Stimulated activated CD8-positive, alpha-beta memory T cell treated with anti-CD3 and anti-CD28 coated beads, Interleukin-4, amount 100 ng/mL, for 48 hours (primary cell): ENCODE measurements at regions not wholly inside any gene's neighbourhood (a gene's known extent, or its start where the extent isn't known, plus 50 kb on each side); places are given as distances from the start of the nearest gene placed in this dataset.
"Not testable (repeated sequence)": the region's sequence is repeated elsewhere in the genome, so short reads cannot be mapped to it uniquely, and the experiment has no call there.

Experiments
- DNase-seq: peaks from one replicate; pipeline ENCODE4 v3.0.0-alpha.2; 2020

DNA sequence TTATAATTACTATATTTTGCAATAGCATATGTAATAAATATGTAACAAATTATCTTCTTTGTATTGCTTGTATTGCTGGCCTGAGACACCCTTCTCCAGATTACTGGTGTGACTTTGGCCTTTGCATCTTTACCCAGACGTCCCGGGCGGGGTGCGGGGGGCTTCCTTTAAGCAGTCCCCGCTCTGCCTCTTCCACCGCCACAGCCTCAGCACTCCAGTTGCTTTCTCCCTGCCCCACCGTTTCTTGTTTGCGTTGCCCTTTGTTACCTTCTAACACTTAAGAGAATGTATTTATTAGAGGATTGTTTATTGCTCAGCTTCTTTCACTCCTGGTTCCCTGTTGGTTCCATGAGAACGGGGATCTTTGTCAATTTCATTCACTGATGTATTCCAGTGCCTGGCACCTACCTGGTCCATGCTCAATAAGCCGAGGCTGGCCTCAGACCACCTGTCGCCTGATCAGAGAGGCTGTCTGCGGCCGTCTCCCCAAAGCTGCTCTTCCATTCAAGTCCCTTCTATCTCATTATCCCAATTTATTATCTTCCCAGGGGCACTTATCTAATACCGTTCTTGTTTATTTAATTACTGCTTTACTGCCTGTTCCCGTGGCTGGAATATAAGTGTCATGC is 100.5 kb upstream of the RFLNA start:
- DNase-seq, result no peak

DNA sequence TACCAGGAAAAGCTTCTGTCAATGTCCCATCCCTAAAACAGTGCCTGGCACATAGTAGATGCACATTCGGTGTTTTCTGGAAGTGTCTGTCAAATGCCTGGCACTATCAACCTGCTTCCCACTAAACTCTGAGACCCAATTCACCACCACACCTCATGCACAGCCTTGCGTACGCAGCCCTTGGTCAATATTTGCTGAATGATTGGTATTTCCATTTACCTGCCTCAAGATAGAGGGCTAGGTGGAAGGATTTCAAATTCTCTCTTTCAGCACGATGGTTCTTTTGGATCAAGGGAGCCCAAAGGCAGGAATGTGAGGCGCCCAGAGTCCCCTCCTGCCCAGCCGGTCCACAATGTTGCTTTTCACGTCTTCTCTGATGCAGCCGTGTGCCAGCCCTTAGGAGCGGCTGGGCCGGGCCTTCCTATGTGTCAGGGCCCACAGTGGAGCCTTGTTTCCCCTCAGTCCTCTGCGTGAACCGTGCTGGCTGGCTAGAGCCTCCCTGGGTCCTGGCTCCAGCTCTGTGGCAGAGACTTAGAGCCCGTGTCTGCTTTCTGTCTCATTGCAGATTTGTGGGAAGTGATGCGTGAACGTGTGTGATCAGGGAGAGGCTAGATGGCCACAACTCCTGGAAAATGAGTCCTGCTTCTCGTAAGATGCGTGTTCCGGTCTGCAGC is 99.9 kb upstream of the RFLNA start:
- DNase-seq, result no peak

DNA sequence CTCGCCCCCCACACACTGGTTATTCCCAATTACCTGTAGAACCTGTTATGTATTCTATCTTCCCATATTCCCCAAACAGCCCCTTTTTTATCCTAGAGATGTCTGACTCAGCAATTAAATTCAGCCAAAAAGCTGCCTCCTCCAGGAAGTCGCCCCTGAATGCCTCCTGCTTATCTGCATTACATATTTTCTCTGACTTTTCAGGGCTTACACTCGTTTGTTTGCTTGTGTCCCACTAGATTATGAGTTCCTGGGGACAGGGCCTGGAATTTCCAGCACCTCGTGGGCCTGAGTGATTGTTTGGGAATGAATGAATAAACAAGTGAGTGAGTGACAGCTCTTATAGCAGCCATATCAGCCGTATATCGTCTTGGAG is 99.3 kb upstream of the RFLNA start:
- no peak for DNase-seq

DNA sequence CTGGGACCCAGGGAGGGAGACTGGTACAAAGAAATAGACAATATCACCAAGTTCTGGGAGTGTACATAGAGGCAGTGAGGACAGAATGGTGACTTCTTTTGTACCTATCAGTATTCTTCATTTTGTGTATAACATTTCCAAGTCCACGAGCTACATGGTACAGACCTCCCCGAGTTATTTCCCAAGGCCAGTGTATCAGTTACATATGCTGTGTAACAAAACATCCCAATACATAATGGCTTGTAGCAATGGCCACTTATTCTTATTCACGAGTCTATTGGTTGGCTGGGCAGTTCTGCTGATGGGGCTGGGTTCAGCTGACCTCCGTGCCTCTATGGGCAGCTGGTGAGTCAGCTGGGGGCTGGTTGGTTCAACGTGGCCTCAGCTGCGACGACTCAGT is 98.7 kb upstream of the RFLNA start:
- no peak for DNase-seq

DNA sequence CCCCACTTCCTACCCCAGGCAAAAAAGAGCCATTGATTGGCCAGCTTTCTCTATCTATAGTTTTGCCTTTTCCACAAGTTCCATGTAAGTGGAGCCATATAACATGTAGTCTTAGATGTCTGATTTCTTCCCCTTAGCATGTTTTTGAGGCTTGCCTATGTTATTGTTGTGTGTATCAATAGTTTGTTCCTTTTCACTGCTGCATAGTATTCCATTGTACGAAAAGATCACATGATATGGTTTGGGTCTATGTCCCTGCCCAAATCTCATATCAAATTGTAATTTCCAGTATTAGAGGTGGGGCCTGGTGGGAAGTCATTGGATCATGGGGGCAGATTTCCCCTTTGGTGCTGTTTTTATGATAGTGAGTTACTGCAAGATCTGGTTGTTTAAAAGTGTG is 93.6 kb upstream of the RFLNA start:
- no peak for DNase-seq

DNA sequence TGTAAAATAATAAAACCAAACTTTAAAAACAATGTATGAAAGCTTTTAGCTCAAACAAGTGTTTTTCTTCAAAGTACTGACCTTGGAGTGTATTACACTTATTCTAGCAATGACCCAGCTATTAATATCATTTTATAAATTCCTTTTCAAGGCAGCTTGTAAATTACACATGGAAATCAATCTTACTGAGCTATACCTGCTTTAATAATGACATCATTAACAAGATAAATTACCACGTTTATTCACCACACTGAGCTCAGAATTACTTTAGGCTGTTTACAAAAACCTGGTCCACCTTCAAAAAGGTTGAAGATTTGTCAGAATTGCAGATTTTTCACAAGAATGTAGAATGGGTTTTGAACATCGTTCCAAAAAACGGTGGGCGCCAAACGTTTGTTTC is 91.7 kb upstream of the RFLNA start:
- DNase-seq, result no peak

DNA sequence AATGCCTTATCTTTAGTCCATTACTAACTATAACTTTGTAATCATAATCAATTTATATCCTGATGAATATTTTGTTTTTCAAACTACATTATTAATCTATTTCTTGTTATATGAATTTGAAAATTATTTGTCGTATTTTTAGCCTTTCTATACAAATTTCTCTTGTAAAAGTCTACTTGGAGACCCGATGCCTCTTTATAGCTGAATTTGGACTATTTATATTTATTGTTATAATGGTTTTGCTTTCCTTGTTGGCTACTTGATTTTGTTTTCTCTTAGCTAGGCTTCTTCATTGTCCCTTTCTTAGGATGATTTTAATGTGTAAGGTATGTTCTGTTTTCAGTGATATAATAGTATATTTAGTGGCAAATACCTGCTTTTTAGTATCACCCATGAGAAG is 89.5 kb upstream of the RFLNA start:
- DNase-seq, result no peak

DNA sequence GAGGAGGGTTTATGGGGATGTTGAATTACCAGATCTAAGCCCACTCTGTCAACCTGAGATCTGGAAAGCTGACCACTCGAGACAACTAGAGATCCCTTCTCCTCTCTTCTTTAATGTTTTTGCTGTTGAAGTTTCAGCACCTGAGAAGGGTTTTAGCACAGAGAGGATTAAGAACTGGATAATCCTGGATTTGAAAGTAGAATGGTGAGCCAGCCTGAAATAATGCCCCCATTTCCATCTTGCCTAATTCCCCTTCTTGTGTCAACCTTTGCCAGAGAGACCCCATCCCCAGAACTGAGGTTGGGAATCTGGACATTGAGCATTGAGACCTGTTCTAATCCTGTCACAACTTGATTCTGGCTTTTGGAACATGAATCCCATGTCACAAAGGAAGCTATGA is 87.8 kb upstream of the RFLNA start:
- no peak for DNase-seq

DNA sequence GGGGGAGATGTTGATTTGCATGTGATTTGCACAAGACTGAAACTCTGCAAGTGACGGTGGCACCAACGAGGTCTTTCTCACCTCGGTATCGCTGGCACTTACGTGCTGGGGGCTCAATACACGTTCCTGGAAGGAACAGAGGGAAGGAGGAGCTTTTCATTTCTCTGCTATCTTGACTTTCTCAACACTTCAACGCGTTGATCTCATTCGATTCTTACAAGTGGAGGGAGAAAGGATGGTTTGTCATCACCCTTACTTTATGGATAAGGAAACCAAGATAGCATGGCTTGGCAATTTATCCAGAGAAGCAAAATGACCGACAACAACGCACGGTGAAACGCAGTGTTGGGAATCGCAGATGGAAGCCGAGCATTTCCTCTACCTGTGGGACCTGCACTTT is 87.3 kb upstream of the RFLNA start:
- DNase-seq, result no peak

DNA sequence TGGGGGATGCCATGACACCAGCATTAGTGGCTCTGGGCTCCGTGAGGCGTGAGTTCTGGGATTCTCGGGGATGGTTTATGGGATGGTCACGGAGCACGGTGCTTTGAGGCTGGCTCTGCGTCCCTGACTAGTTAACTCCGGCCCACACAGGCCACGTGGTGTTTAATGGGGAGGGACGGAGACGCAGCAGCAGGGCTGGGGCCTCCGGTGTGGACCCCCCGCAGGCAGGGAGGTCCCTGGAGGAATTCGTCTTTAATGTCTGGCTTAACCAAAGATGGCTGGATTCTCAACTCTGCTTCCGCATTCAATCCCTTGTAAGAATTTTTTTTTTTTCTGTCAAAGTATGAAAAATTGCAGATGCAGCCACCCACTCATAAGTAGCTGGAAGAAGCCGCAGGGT is 86.4 kb upstream of the RFLNA start:
- DNase-seq, result no peak

DNA sequence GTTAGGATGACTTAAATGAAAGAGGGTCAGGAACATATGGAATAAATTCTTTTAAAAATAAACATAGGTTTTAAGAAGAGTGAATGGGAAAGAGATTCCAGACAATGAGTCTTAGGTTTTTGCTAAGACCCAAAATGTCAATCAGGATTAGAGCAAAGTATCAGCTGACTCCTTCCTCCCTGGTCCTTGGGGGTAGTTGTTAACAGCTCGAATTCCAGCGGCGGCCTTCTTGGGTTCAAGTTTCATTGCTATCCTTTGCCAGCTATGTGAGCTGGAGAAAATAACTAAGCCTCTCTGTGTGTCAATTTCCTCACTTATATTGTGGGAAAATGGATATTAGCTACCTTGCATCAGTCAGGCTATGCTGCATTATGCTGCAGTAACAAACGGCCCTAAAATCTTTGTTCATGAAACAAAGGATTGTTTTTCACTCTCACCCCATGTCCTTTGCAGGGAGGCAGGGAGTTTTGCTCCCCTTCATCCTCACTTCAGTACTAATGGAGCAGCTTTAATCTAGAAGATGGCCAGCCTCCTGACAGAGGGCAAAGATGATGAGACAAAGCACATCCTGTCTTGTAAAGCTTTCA is 83.8 kb upstream of the RFLNA start:
- no peak for DNase-seq

DNA sequence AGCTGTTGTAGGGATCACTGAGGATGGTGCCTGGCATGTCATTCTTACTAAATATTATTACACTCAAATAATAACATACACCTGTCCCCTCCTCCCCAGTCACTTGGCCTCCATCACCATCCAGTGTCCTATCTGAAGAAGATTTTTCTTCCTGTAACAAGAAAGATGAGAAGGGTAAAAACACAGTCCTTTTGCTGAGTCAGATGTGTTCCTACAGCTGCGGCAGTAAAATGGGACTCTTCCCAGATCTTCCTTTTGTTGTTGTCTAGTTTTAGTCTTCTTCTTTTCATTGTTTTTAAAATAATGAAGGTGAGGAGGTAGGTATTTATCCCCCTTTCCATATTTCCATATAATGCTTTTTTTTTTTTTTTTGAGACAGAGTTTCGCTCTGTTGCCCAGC is 83.1 kb upstream of the RFLNA start:
- no peak for DNase-seq

DNA sequence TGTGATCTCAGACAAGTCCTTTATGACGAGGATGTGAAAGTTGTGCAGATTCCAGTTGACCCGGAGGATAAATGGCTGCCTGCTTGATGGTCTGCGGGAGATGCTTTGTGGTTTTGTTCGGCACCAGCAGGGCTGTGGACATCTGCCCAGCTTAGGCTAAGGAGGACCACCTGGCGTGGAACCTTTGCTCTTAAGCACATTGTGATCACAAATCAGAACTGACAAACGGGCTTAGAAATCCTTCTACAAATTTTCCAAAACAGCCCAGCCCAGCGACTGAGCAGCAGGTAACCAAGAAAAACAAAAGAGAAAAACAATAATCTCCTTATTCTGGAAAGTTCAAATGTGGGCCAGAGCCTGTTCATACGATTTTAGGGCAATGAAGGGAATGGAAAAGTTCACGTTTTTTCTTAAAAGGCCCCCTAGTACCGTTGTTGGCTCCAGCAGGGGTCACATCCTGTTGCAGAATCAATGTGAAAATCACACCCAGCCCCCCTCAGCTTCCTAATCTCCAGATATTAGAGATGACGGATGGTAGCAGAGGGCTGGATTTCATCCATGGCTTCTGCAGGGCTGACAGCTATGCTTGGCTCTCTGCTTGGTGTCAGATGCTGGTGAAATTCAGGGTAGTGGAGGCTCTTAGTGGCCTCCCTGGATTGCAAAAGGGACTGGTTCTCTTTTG is 81.1 kb upstream of the RFLNA start:
- DNase-seq, result no peak

DNA sequence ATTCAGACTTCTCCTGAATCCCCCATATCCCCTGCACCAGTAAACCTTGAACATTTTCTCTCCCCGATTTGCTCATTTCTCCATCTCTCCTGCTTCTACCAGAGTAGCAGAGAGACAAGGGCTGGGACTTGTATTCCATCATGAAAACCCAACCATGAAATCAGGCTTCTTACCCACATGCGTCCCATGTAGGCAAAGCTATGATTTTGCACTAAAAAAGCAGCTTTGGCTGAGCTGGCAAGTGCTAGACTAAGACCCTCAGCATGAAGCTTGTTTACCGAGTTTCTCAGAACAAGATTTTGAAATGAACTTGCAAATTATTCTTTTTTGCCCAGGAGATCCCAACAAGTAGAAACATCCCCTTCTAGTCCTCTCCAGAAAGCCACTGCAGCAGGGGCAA is 80.3 kb upstream of the RFLNA start:
- no peak for DNase-seq

DNA sequence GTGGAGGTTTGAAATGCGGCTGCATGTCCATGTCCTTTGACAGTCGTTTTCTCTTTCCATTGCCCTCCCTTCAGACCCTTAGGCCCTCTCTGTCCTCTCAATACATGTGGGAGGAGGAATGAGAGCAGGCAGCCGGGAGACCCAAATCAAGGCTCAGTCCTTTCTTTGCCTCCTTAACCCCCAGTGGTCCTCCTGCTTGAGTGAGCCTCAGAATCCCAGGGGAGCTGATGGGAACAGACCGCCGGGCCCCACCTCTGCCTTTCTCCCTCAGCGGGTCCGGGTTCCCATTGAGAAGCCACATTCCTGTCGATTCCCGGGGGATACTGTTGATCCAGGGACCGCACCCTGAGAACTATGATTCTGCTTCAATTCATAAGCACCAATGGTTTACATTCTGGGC is 77.9 kb upstream of the RFLNA start:
- no peak for DNase-seq

DNA sequence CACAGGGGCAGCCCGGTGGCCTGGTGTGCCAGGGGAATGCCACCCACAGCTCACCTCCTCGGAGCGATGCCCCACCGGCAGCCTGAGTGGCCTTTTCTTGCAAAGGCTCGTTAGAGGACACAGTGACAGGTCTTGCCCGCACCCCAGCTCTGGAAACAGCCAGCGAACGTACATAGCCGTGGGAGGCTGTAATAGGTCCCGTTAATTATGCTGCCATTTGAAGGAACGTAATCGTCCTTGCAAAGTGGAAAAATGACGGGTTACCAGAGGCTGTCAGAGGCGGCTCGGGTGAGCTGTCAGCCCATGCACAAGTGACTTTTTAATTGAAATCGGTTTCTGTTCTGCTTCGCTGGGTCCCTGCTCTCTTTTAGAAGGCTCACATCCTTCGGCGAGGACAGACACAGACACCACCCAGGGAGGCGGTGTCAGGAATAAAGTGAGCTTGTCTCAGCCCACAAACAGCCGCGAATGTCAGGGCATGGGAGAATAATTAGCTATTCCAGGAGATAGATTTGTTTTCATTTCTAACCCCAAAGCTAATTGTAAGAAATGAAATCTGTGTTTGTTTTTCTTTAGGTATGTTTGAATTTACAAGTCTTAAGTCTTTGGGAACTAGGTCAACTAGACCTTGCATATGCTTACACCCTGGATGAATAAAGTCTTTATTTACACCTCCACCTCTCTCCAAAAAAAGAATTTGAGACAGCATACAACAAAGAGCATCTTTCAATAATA is 77.2 kb upstream of the RFLNA start:
- no peak for DNase-seq

DNA sequence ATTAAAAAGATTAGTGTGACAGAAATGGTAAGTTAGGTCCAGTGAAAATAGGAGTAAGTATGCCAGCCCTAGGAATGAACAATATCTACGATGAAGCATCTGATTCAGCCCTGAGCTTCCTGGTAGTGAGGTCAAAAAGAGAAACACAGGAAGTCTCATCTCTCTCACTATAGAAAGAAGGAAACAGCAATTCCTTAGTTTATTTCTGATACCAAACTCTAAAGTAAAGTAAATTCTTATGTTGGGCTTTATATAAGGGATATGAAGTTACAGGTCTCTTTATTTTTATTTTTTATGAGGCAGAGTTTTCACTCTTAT is 76.7 kb upstream of the RFLNA start:
- no peak for DNase-seq

DNA sequence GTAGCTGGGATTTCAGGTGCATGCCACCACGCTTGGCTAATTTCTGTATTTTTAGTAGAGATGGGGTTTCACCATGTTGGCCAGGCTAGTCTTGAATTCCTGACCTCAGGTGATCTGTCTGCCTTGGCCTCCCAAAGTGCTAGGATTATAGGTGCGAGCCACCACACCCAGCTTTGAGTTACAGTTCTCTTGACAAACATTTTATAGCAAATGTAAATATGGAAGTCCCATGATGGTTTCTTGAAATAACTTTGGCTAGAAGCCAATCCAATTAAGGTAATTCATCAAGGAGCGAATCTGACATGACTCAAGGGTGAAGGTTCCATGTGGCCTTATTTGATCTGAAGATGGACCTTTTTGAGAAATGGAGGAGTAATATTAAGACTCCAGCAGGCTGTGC is 76.2 kb upstream of the RFLNA start:
- not testable (repeated sequence) for DNase-seq

DNA sequence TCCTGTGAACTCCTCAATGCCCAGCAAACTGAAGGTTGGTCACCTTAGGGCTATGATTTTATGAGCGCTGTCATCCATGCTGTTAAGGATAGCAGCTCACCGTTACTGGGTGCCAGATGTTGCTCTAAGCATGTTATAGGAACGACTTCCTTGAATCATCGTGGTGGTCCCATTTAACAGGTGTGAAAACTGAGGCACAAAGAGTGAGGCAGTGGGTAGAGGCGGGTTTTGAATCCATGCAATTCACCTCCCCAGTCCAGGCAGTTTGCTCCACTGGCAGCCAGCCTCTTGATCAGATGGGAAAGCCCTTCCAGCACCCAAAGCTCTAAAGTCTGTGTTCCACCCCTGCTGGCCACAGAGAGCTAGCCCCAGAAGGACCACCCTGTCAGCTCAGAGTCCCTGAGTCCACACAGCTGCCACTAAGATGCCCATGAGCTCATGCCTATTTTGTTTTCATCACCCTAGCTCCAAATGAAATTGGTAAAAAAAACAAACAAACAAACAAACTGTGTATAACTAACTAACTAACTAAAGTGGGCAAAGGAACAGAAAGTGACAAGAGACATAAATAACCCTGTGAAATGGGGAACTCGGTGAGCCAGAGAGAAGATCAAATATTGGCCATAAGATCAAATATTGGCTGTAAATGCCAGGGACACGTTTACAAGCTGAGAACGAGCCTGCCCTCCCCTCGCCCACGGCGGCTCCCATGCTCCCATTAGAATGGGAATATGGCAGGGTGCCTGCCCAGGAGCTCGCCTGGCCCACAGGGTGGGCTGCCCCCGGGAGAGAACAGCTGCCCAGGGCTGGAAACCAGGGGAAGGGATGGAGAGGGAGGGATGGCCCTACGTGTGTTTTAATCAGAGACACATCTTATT is 72.3 kb upstream of the RFLNA start:
- no peak for DNase-seq

DNA sequence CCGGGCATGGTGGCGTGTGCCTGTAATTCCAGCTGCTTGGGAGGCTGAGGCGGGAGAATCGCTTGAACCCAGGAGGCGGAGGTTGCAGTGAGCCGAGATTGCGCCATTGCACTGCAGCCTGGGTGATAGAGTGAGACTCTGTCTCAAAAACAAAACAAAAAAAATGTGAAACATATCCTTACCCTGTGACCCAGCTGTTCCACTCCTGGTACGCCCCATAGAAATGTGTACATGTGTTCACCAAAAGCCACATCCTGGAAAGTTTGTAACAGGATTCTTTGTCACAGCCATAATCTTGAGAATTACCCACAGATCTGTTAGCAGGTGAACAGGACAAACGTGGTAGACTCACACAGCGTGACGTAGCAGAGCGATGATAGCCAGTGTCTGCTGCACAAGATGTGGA is 71.2 kb upstream of the RFLNA start:
- peak; percentile 43 for DNase-seq

DNA sequence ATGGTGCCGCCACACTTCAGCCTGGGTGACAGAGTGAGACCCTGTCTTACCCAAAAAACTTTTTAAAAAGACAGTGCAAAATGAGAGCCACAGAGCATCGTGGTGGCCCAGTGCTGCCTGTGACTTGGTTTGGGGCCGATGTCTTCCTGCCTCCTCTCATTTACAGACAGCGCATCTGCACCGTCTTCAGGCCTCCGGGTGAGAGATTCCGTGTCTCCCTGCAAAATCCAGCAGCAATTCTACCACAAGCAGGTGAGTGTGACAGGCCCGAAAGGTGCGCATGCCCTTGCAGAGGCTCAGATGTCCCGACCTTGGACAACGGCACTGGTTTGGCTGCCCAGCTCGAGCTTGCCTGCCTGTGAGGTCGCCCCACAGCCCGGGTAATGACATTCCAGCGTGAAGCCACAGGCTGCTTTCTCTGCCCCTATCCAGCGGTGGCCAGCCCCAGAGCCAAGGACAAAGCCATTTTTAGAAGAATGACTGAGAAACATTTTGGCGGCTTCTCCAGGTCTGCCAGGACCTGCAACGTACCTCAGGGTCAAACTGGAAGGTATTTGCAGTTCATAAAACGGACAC is 70.3 kb upstream of the RFLNA start:
- no peak for DNase-seq

DNA sequence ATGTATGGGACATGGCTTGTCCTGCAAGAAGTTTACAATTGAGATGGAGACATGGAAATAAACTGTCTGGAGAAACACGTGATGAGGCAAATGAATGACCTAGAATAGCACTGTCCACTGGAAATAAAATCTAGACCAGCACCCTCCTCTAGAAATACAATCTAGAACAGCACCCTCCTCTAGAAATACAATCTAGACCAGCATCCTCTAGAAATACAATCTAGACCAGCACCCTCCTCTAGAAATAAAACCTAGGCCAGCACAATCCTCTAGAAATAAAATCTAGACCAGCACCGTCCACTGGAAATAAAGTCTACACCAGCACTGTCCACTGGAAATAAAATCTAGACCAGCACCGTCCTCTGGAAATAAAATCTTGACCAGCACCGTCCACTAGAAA is 69.2 kb upstream of the RFLNA start:
- DNase-seq, result no peak
